ENCODE measurements at regions not wholly inside any gene's neighbourhood (a gene's known extent, or its start where the extent isn't known, plus 50 kb on each side); places are given as distances from the start of the nearest gene placed in this dataset.

- TF ChIP-seq, protein P1, sequence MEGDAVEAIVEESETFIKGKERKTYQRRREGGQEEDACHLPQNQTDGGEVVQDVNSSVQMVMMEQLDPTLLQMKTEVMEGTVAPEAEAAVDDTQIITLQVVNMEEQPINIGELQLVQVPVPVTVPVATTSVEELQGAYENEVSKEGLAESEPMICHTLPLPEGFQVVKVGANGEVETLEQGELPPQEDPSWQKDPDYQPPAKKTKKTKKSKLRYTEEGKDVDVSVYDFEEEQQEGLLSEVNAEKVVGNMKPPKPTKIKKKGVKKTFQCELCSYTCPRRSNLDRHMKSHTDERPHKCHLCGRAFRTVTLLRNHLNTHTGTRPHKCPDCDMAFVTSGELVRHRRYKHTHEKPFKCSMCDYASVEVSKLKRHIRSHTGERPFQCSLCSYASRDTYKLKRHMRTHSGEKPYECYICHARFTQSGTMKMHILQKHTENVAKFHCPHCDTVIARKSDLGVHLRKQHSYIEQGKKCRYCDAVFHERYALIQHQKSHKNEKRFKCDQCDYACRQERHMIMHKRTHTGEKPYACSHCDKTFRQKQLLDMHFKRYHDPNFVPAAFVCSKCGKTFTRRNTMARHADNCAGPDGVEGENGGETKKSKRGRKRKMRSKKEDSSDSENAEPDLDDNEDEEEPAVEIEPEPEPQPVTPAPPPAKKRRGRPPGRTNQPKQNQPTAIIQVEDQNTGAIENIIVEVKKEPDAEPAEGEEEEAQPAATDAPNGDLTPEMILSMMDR (IDR thresholded peaks at IDR 0.05; ENCODE audit: low read length): no peak
- no peak for TF ChIP-seq EZH2 (IDR thresholded peaks at IDR 0.05; ENCODE audit: borderline replicate concordance, low read length)
Measured at GRCh38 chr6:96724641-96725040, 112.6 kb downstream of the GPR63 start.

All from OCI-LY1 (cell line).